ENCODE measurements at regions not wholly inside any gene's neighbourhood (a gene's known extent, or its start where the extent isn't known, plus 50 kb on each side); places are given as distances from the start of the nearest gene placed in this dataset.
A peak's percentile ranks its signal among the peaks of the same experiment; 100 is the strongest.

GRCh38 chr4:143085224-143085623 lies 99.5 kb upstream of the USP38 start:
- WGBS, 5 donors: 8 to 20% (median 15%) methylated on average over 2 of the region's 2 CpGs
- peak in 1 of 2 donors; percentile 18 for DNase-seq
- TF ChIP-seq EP300 (IDR thresholded peaks at IDR 0.05): no peak
- no peak for TF ChIP-seq CTCF (IDR thresholded peaks at IDR 0.05)
- TF ChIP-seq POLR2AphosphoS5 (IDR thresholded peaks at IDR 0.05): no peak
- no peak for TF ChIP-seq POLR2A (IDR thresholded peaks at IDR 0.05)
- Histone ChIP-seq H3K27ac (no peak overlapping the region), H3K4me1 (peaks cover 0 to 9% (median 2%) of the 10 kb centered on the region in 4 donors), H3K36me3 (no peaks in the 10 kb centered on the region), H3K9me3 (no peaks in the 10 kb centered on the region), H3K27me3 (no peaks in the 10 kb centered on the region), H3K4me3 (no peak overlapping the region)
- intact Hi-C loops (cut with DNase I; ENCODE audit: low total_unique reads): no loop called here

GRCh38 chr4:143085659-143086058 lies 99.1 kb upstream of the USP38 start:
- H3K27ac ChIP-seq: no peak overlapping the region
- H3K36me3 ChIP-seq: no peaks in the 10 kb centered on the region
- peak in 1 of 2 donors; percentile 13 for DNase-seq
- TF ChIP-seq POLR2A (IDR thresholded peaks at IDR 0.05) (no peak), POLR2AphosphoS5 (IDR thresholded peaks at IDR 0.05) (no peak), CTCF (IDR thresholded peaks at IDR 0.05) (no peak)
- peaks cover 0 to 9% (median 2%) of the 10 kb centered on the region in 4 donors for H3K4me1 ChIP-seq
- H3K27me3 ChIP-seq: no peaks in the 10 kb centered on the region
- intact Hi-C loops (cut with DNase I; ENCODE audit: low total_unique reads): no loop called here
- no peak overlapping the region for H3K4me3 ChIP-seq
- peaks cover 0 to 1% (median 0%) of the 10 kb centered on the region in 4 donors for H3K9me3 ChIP-seq

- Histone ChIP-seq H3K27ac (no peak overlapping the region), H3K27me3 (no peaks in the 10 kb centered on the region), H3K9me3 (peaks cover 0 to 5% (median 0%) of the 10 kb centered on the region in 4 donors), H3K36me3 (no peaks in the 10 kb centered on the region), H3K4me1 (peaks cover 0 to 2% (median 0%) of the 10 kb centered on the region in 4 donors), H3K4me3 (no peak overlapping the region)
- no peak for DNase-seq
- intact Hi-C loops (cut with DNase I; ENCODE audit: low total_unique reads): no loop called here
- TF ChIP-seq CTCF (IDR thresholded peaks at IDR 0.05): no peak
- TF ChIP-seq POLR2A (IDR thresholded peaks at IDR 0.05): no peak
- no peak for TF ChIP-seq EP300 (IDR thresholded peaks at IDR 0.05)
- no peak for TF ChIP-seq POLR2AphosphoS5 (IDR thresholded peaks at IDR 0.05)
Measured at GRCh38 chr4:143089291-143089690, 95.4 kb upstream of the USP38 start.

- no peak for DNase-seq
- no peak overlapping the region for H3K27ac ChIP-seq
- intact Hi-C loops (cut with DNase I; ENCODE audit: low total_unique reads): no loop called here
- H3K27me3 ChIP-seq: no peaks in the 10 kb centered on the region
- no peak for TF ChIP-seq EP300 (IDR thresholded peaks at IDR 0.05)
- no peak for TF ChIP-seq POLR2AphosphoS5 (IDR thresholded peaks at IDR 0.05)
- TF ChIP-seq POLR2A (IDR thresholded peaks at IDR 0.05): no peak
- TF ChIP-seq CTCF (IDR thresholded peaks at IDR 0.05): no peak
- no peaks in the 10 kb centered on the region for H3K4me1 ChIP-seq
- peaks cover 0 to 5% (median 0%) of the 10 kb centered on the region in 4 donors for H3K9me3 ChIP-seq
- H3K36me3 ChIP-seq: no peaks in the 10 kb centered on the region
- no peak overlapping the region for H3K4me3 ChIP-seq
Measured at GRCh38 chr4:143089847-143090246, 94.9 kb upstream of the USP38 start.

Measured in stomach (tissue), 8 donors.